GM18858 (cell line): ENCODE measurements at regions not wholly inside any gene's neighbourhood (a gene's known extent, or its start where the extent isn't known, plus 50 kb on each side); places are given as distances from the start of the nearest gene placed in this dataset.

ENCODE experiments used
- ATAC-seq: cut with Tn5 transposase; IDR thresholded peaks from one replicate; pipeline ENCODE4 v1.9.1; 2021; ENCODE audit not compliant: unreplicated experiment

DNA sequence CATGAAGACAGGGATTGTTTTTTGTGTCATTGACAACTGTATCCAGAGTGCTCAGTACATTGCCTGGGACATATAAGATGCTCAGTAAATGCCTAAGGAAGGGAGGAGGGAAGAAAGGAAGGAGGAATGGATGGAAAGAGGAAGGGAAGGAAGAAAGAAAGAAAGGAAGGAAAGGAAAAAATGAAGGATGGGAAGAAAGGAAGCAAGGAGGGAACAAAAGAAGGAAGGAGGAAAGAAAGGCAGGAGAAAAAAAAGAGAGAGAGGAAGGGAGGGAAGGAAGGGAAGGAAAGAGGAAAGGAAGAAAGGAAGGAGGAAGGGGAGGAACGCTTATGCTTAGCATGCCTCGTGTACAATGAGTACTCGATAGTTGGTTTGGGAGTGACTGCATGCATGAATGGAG is 514.7 kb downstream of the RPS24 start:
- ATAC-seq, result no peak

DNA sequence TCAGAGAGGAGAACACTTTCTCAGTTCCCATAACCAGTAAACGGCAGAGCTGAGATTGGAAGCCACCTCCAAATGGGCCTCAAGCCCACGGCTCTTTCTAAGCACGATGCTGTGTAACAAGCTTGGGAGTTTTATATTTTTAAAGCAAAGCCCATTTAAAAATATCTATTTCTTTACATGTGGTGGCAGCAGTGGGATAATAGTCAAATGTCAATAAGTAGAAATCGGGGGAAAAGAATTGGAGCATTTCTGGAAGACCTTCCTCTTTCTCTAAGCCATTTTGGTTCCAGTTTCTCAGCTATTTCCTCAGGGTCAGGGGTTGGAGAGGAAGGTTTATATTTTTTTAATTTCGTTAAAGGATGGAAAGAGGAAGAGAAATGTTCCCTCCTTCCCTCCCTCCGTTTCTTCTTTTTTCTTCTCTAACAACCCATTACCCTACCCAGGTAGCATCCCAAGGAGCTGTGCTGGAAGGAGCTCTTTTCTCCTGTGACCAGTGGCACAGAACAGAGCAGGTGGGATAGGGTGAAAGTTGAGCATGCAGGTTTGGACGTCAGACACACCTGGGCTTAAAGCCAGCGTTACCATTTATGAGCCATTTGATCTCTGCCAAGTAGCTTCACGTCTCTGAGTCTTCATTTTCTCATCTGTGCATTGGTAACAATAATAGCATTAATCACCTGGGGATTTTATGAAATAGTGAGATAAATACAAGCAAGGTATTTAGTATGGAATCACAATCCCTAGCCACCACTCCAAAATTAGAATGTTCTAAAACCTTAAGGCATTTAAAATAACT is 515.7 kb downstream of the RPS24 start:
- no peak for ATAC-seq

DNA sequence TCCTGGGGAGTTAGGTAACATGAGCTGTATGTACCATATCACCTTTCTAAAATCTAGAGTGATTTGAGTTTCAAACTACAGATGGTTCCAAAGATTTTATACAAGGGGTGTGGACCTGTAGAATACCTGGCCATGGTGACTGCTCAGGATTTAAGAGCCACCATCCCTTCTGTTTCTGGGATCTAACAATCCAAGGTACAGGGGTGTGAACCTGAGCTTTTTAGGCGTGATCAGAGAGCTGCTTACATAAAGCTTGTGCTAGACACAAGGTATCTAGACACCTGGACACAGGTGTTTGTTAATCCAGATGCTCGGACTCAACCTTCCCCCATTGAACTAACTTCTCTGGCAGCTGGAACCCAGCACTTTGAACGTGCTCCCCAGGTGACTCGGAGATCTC is 516.4 kb downstream of the RPS24 start:
- no peak for ATAC-seq

DNA sequence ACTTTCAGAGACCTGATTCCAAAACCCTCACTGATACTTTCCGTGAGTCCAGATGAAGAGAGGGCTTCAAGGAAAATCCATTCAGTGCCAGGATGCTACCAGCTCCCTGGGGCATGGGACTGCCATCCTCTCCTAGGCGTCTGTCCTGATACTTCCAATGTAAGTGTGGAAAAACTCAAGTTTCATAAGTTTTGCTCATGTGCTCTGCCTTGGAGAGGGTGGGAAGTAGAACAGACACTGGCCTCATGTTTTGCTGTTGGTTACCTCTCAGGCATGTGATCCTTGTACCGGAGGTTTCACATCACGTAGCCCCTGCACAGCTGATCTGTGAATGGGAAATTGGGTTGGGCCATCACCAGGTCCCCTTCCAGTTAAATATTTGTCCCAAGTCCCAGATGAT is 517.1 kb downstream of the RPS24 start:
- ATAC-seq, result no peak

DNA sequence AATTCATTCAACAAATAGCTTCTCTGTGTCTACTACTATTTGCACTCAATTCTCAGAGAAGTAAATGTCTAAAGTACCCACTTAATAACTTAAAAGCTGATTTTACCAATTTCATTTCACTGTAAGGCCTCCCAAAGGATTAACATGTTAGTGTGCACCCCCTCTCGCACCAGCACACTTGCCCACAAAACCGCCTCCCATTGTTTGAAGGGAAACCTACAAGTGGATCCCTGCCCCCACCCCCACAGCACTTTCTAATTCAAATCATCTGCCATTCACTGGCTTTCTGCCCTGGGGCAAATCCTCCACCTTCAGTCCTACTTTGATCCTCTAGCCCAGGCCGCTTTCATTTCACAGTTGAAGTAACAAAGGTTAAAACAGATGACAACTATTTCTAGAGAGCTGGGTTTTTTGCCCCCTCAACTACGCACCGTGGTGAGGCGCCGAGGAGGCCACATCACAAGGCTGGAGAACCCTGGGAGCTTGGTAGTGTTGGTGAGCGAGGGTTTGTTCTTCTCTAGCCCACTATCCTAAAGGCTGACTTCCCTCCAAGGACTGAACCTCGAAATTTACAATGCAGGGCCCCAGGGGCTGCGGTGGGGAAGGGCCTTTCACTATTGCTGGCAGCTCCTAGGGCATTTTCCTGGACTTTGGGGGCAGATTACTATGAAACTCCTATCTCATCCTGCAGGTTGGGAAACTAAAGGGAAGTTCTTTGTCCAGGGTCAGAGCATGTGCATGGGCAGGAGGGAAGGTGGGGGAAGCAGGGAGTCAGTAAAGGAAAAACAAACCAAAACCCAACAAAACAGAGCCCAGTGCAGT is 517.4 kb upstream of the ZMIZ1 start:
- ATAC-seq, result no peak

DNA sequence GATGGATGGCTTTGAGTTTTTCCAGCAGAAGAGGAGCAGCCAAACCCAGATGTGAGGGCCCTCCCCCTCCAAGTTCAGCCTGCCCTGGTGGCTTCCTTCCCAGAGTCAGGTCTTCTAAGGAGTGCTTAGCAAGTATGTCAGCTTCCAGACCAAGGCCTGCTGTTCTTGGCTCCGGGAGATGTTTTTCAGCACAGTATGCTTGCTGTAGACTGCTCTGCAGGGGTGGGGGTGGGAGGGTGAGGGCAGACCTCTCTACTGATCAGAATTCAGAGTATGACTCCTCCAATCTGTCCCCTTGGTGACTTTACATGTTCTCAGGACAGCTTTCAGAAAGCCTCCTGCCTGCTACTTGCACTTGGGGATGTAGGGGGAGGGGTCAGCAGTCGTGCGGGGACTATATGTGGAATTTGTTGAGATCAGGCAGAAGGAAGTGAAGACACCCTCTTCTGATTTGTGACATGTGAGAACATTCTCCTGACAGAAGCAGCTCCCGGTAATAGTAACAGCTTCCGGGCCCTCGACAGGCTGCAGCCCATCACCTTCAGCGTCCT is 516.4 kb upstream of the ZMIZ1 start:
- ATAC-seq, result no peak

DNA sequence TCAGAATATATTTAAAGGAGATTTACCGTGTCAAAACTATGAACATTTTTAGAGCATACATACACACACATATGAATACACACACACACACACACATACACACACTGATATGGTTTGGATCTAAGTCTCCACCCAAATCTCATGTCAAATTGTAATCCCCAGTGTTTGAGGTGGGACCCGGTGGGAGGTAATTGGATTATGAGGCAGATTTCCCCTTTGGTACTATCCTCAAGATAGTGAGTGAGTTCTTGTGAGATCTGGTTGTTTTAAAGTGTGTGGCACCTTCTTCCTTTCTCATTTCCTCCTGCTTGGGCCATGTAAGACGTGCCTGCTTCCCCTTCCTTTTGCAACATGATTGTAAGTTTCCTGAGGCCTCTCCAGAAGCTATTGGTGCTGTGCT is 515.0 kb upstream of the ZMIZ1 start:
- ATAC-seq, result no peak

DNA sequence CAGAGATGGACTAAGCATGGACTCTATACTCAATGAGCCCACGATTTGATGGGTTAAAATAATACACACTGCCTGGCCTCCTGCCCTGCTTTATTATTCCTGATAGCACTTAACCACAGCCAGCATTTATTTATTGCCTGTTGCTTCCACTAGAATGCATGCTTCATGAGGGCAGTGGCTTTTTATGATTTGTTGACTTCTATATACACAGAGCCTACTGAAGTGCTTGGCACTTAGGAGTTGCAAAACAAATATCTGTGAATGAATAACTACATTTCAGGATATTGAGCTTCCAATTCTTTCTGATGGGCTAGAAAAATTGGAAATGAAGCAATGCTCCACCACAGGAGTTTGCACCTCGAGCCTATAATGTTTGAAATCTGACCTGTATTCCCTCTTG is 513.6 kb upstream of the ZMIZ1 start:
- ATAC-seq, result no peak

DNA sequence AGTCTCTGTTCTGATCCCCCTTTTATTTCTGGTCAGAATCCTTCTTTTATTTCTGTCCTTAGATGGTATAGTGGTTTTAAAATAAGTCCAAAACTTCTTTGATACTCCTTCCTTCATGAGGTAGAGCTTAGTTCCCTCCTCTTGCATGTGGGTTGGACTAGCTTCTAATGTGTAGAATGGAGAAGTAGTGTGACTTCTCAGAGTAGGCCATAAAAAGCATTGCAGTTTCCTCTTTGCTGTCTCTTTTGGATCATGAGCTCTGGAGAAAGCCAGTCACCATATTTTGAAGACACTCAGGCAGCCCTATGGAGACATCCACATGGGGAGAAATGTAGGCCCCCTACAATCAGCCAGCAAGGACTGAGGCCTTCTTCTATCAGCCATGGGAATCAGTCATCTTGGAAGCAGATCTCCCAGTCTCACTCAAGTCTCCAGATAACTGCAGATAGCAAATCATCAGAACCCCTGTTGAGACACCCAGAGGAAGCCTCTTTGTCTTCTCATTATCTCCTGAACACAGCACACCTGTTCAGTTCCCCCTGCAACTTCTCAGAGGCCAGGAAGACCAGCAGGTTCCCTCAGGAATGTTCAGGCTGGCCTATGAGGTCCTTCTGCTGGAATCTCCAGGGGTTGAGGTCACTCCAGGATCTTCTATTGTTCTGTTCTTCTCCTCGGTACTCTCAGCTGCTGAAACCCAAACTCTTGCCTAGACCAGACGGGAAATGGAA is 511.9 kb upstream of the ZMIZ1 start:
- no peak for ATAC-seq

DNA sequence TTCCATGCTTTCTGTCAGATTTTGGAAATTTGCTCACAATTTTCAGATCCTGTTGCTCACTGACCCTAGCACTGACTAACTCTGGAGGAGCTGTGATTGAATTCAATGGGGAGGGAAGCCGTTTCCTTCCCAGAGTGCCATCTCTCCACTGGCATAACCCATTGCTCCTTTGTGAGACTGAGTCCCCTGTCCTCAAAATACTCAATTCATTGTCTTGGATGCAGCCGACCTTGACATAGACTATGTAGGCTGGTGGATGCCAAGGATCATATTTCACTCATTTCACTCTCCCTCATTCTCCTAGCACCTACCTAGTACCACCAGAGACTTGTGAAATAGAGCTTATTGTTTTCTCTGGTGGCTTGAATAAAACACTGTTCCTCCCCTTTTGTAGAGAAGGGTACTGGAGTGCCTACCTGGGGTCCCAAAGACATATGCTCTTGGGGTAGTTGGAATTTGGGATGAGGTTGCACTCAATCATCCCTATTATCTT is 511.3 kb upstream of the ZMIZ1 start:
- ATAC-seq, result no peak

DNA sequence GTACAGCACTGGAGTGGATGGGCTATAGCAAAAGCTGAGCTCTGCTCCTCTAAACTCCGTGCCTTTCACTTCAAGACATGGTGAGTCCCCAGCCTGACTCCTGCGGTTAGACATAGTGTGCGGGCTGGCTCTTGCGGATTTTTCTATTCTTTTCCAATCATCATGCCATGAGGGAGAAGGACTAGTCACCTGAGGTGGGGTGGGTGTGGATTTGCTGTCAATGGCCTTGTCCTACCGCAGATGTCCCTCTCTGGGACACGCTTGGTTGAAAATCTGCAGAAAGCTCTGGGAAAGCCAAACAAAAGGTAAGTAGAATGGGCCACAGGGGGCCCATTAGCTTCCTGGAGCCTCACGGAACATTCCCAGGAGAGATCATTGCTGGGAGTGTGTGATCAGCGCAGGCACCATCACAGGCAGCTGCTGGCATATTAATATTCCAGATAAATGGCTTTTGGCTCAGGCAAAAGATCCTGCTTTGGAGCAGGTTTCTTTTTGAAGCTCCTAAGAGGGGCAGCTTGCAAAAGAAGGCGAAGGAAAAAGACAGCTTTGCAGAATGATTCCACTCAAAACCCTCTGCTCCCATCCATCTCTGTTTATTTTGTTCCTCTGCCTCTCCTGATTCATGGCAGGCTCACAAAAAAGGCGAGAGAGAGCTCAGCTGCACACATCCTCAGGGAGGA is 509.0 kb upstream of the ZMIZ1 start:
- no peak for ATAC-seq

DNA sequence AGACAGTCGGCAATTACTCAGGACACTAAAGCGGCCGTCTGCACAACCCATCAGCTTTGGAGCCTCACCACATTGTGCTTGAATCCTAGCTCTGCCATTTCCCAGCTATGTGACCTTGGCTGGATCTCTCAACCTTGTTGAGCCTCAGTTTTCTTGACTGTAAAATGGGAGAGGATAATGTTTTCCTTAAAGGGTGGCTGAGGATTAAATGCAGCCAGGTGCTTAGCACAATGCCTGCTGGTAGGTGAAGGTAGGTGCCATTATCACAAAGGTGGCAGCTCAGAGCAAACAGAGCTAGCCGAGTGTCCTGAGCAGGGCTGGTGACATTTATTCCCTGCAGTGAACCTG is 508.5 kb upstream of the ZMIZ1 start:
- ATAC-seq, result no peak

DNA sequence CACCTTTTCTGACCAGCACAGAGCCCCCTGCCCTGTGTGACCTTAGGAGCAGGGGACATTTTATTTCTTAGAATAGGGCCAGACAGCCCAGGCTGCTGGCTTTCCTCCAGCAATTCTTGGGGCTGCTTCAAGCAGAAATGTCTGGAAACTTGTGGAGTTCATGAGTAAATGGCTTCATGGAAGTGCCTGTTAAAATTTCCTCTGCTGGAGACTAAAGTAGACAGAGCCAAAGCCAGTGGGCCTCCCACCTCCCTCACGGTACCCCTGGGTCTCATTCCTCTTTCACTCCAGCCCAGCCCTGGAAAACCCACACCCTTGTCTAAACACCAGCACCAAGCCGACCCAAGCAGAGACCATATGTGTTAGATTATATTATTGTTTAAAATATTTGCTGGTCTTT is 505.5 kb upstream of the ZMIZ1 start:
- no peak for ATAC-seq

DNA sequence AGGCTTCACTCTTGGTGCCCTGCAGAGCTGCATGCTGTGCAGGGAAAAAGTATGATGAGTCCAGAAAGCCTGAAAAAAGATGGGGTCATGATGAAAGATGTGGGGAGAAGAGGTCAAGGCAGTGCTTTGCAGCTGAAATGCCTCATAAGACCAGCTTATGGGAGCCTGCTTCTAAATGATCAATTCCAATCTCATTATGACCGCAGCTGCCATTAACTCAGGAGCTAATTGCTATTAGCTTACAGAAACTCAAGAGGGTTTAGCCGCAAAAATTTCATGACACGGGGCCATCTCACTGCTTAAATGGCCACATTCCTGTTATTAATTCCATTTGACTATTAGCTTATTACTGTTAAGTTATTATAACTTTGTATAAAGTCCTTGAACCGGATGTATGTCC is 502.9 kb upstream of the ZMIZ1 start:
- no peak for ATAC-seq

DNA sequence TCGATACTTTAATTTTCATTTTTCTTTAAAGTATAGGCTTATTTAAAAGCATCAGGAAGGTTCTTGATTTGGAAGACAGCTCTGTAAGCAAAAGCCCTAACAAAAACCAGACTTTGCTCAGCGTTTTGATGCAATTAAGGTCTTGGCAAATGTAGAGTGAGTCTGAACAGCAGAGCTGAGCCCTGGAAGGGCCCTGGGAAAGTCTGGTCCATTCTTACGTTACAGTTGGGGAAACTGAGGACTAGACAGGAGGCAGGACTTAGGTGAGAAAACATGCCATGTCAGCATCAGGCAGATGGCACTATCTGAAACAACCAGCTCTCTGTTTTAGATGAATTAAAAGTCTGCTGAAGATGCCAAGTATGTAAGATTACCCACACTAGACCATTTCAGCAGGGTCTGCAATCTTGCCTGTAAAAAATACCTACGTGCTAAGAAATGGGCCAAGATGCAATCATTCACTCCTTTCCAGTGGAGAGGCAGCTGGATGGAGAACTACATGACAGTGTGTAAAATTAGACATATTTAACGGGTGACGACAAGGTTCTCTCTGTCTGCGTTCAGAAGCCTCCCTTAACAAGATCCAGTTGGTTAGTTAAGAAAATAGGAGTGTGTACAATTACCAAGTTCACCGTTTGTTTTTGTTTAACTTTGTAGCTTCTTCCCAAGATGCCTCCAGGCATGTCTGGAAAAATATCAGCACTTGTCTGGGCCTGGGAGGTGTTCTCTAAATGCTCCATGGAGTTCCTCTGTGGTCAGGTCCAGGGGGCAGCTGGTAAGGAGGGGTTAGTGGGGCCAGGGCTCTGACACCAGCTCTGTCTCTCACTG is 502.3 kb upstream of the ZMIZ1 start:
- ATAC-seq, result no peak

DNA sequence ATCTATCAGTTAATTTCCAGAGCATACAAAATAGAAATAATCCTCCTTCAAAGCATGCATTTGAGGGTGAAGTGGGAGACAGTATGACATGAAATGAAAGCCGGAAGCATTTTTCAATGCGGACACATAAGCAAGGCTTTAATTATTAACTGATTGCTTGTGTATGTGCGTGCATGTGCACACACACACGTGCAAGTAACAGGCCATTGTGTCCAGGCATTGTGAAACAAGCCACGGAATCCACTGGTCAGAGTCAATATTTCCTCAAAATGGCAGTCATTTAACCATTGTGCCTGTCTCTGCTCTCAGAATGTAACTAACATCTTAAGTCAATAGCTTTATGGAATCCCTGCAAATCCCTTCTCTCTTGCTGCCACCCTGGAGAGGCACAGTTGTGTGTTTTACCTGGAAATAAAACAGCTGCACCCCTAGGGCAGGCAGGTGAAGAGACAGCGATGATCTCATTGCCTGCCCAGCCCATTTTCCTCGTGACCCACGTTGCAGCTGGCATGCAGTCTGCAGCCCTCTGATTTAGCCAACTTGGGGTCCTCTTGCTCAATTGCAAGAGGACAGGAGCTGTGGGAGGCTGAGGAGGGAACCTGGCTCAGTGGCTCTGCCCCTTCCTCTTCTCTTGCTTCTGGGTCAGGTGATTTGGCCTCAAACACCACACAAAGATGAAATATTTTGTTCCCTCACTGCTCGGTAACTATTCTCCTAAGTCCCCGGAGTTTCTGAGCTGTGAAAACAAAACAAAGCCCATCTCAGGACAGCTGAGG is 500.9 kb upstream of the ZMIZ1 start:
- no peak for ATAC-seq

DNA sequence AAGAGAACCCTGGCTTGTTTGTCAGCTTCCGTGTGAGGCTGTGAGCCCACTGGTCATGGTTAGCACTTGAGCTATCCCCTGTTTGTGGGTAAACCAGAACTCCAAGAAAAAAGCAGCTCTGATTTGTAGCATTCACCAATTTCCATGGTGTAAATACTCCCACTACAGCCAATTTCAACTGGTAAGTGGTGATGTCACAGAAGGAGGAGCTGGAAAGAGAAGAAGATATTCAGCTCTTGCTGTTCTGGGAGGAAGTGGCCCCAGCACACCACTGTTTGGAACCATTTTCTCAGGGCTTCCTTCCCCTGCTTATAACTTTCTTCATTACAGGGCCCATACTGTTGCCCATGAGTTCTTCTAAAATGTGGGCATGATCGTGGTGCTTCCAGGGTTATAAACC is 500.1 kb upstream of the ZMIZ1 start:
- no peak for ATAC-seq

DNA sequence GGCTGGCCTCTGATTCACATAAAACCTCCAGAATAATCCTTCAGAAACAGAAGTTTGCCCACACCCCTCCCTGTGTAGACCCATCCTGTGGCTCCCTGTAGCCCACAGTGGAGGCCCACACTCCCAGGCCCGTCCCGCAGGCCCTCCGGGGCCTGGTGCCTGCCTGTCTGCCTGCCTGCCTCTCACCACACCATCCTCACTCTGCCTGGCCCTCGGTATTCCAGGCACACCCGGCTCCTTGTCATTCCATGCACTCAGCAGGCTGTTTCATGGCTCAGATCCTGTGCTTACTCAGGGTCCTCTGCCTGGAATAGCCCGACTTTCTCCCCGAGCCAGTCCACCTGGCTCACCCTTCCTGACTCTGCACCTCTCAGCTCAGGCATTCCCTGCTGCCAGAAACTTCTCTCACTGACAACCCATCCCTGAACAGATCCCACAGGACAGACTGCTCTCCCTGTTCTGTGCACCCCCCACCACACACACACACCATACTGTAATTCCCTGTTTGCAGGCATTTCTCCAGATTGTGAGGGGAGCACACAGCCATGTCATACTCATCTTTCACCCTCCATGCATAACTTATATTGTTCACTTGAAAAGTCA is 498.0 kb upstream of the ZMIZ1 start:
- no peak for ATAC-seq

DNA sequence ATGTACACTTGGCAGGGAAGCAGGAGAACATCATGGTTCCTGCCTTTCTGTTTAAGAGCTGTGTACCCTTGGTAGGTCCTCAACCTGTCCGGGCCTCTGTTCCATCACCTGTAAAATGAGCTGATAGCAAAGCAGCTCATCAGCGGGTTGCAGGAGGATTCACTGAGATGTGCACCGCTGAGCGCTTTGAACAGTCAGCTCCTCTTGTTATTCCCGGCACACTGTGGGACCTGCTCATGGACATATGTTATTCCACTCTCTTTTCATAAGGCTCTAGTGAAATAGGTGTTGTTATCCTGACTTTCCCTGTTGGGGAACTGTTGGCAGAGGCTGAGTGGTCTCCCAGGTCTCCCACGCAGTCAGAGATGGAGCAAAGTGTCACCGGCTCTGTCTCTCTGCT is 497.5 kb upstream of the ZMIZ1 start:
- ATAC-seq, result no peak
